ENCODE measurements at regions not wholly inside any gene's neighbourhood (a gene's known extent, or its start where the extent isn't known, plus 50 kb on each side); places are given as distances from the start of the nearest gene placed in this dataset.
A peak's percentile ranks its signal among the peaks of the same experiment; 100 is the strongest.

- peak overlapping the region in 1 of 4 donors; percentile 27 for H3K27ac ChIP-seq
- no peak overlapping the region for H3K4me3 ChIP-seq
- H3K4me1 ChIP-seq: no peaks in the 10 kb centered on the region
- no peaks in the 10 kb centered on the region for H3K9me3 ChIP-seq
- no peaks in the 10 kb centered on the region for H3K36me3 ChIP-seq
- no peak for DNase-seq
- H3K27me3 ChIP-seq: no peaks in the 10 kb centered on the region
- TF ChIP-seq CTCF (IDR thresholded peaks at IDR 0.05): no peak
Measured at GRCh38 chr2:67083951-67084350, 313.2 kb upstream of the ETAA1 start.

- Histone ChIP-seq H3K36me3 (no peaks in the 10 kb centered on the region), H3K4me3 (no peak overlapping the region), H3K9me3 (no peaks in the 10 kb centered on the region), H3K4me1 (no peaks in the 10 kb centered on the region), H3K27ac (no peak overlapping the region), H3K27me3 (no peaks in the 10 kb centered on the region)
- TF ChIP-seq POLR2A (IDR thresholded peaks at IDR 0.05): no peak
- TF ChIP-seq CTCF (IDR thresholded peaks at IDR 0.05): no peak
- no peak for DNase-seq
Measured at GRCh38 chr2:67085146-67085545, 312.0 kb upstream of the ETAA1 start.

GRCh38 chr2:67091681-67092080 is 305.5 kb upstream of the ETAA1 start:
- Histone ChIP-seq H3K27me3 (no peaks in the 10 kb centered on the region), H3K9me3 (no peaks in the 10 kb centered on the region), H3K4me3 (no peak overlapping the region), H3K36me3 (no peaks in the 10 kb centered on the region), H3K4me1 (no peaks in the 10 kb centered on the region), H3K27ac (no peak overlapping the region)
- TF ChIP-seq CTCF (IDR thresholded peaks at IDR 0.05) (no peak), POLR2A (IDR thresholded peaks at IDR 0.05) (no peak)
- DNase-seq: no peak

- no peak overlapping the region for H3K4me3 ChIP-seq
- H3K27me3 ChIP-seq: no peaks in the 10 kb centered on the region
- TF ChIP-seq POLR2A (IDR thresholded peaks at IDR 0.05): no peak
- TF ChIP-seq CTCF (IDR thresholded peaks at IDR 0.05): no peak
- no peaks in the 10 kb centered on the region for H3K36me3 ChIP-seq
- H3K9me3 ChIP-seq: no peaks in the 10 kb centered on the region
- no peak for DNase-seq
- H3K4me1 ChIP-seq: no peaks in the 10 kb centered on the region
- no peak overlapping the region for H3K27ac ChIP-seq
Measured at GRCh38 chr2:67095121-67095520, 302.0 kb upstream of the ETAA1 start.

GRCh38 chr2:67096886-67097285 is 300.2 kb upstream of the ETAA1 start:
- Histone ChIP-seq H3K4me1 (no peaks in the 10 kb centered on the region), H3K27me3 (no peaks in the 10 kb centered on the region), H3K9me3 (no peaks in the 10 kb centered on the region), H3K27ac (no peak overlapping the region), H3K36me3 (no peaks in the 10 kb centered on the region), H3K4me3 (no peak overlapping the region)
- TF ChIP-seq POLR2A (IDR thresholded peaks at IDR 0.05) (no peak), CTCF (IDR thresholded peaks at IDR 0.05) (no peak)
- no peak for DNase-seq

- H3K27me3 ChIP-seq: no peaks in the 10 kb centered on the region
- no peaks in the 10 kb centered on the region for H3K4me1 ChIP-seq
- no peaks in the 10 kb centered on the region for H3K36me3 ChIP-seq
Measured at GRCh38 chr2:67103157-67103556, 294.0 kb upstream of the ETAA1 start.

More at GRCh38 chr2:67103157-67103556, 294.0 kb upstream of the ETAA1 start:
- TF ChIP-seq POLR2A (IDR thresholded peaks at IDR 0.05) (no peak), CTCF (IDR thresholded peaks at IDR 0.05) (no peak)
- DNase-seq: no peak
- Histone ChIP-seq H3K27ac (no peak overlapping the region), H3K4me3 (no peak overlapping the region), H3K9me3 (no peaks in the 10 kb centered on the region)

Measured in Peyer's patch (tissue), 4 donors.